ENCODE measurements at regions not wholly inside any gene's neighbourhood (a gene's known extent, or its start where the extent isn't known, plus 50 kb on each side); places are given as distances from the start of the nearest gene placed in this dataset.
A peak's percentile ranks its signal among the peaks of the same experiment; 100 is the strongest.
"Not testable (repeated sequence)": the region's sequence is repeated elsewhere in the genome, so short reads cannot be mapped to it uniquely, and the experiment has no call there.

DNA sequence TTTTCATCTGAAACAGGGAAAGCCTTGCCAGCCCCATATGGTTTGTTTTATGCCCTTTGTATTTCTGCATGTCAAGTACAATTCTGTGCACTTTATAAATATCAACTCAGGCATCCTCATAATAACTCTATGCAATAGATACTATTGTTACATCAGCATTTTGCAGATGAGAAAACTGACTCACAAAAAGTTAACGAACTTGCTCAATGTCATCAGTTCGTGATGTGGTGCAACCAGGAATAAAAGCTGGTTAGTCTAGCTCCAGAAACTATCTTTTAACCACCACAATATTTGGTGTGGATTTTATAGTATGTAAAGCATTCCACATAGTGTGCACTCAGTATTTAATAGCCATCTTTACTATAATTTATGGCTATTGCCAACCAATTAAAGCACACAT, 134.9 kb downstream of the MRPS30 start:
- DNase-seq (ENCODE audit: low spot score): peak; percentile 17

DNA sequence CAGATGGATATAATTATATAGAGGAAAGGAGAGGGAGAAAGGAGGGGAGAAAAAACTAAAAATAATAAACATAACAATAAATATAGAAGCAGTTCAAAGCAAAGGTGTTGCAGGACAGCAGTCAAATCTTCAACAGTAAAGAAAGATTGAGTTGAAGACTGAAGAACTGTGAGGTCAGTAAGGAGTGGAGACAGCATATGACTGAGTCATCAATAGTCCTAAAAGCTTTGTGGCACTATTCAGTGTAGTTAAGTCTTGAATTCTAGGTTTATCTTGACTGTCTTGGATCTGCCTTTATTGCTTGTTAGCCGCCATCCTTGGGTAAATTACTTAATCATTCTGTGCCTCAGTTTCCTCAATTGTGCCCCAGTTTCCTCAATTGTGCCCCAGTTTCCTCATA, 137.0 kb downstream of the MRPS30 start:
- DNase-seq (ENCODE audit: low spot score): no peak

DNA sequence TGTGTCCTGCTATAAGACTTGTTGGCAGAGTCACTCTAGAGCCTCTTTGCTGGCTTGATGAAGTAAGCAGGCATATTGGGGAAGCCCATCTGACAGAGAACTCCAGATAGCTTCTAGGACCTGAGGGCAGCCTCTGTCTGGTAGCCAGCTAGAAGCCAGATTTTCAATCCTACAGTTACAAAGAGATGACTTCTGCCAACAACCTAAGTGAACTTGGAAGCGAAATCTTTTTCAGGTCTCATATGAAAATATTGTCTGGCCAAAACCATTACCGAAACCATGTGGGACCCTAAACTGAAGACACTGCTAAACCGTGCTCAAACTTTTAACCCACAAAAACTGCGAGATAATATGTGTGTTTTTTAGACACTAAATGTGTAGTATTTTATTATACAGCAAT, 140.9 kb downstream of the MRPS30 start:
- DNase-seq (ENCODE audit: low spot score): no peak

DNA sequence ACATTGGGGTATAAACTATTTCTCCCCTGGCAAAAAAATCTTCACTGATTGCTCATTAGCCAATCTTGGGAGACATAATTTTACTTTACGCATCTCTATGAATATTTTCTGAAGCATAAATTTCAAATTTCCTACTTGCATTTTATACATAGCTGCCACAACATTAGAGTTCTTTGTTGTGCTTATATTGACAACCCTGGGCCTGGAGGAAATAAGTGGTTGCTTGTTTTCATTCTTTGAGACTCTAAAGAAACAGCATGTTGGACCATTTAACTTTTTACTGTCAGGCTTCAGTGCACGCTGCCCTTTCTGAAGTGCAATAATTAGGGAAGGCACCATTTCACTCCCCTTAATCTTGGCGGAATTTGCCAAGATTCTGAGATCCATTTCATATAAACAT, 142.6 kb downstream of the MRPS30 start:
- no peak for DNase-seq (ENCODE audit: low spot score)

DNA sequence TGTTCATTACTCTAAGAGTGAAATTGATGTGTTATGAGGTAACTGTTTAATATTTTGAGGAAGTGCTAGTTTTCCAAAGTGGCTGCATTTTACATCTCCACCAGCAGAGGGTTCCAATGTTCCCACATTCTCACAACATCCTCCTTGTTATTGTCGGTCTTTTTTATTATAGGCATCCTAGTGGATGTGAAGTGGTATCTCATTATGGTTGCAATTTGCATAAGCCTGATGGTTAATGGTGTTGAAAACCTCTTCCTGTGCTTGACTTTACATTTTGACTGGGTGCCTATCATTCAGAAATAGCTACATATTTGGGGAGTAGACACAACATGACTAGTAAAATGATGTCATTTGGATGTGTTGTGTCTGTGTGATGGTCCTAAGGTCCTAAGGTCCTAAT, 143.6 kb downstream of the MRPS30 start:
- peak; percentile 46 for DNase-seq (ENCODE audit: low spot score)

DNA sequence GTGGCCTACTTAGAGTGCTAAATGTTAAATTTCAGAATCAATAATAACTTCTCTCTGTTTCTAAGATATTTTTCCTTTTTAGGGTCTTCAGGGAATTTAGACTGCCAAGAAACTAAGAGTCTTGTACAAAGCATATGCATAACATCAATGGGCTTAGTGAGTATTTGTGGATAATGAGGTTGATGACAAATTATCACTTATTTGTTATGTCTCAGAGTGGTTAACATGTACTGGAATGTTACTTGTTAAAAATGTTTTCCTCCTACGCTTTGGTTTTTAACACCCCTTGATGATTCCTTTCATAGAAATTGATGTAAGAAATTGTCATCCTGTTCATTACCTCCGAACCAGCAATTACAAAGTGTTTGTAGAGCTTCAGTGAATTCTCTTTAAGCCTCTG, 144.3 kb downstream of the MRPS30 start:
- DNase-seq (ENCODE audit: low spot score): no peak

DNA sequence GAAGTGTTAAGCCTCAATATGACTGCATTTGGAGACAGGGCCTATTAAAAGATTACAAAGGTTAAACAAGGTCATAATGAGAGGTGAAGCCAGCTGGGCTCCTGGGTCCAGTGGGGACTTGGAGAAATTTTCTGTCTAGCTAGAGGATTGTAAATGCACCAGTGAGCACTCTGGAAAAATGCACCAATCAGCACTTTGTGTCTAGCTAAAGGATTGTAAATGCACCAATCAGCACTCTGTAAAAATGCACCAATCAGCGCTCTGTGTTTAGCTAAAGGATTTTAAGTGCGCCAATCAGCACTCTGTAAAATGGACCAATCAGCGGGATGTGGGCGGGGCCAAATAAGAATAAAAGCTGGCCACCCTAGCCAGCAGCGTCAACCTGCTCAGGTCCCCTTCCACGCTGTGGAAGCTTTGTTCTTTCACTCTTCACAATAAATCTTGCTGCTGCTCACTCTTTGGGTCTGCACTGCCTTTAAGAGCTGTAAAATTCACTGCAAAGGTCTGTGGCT, 150.3 kb downstream of the MRPS30 start:
- not testable (repeated sequence) for DNase-seq (ENCODE audit: low spot score)

DNA sequence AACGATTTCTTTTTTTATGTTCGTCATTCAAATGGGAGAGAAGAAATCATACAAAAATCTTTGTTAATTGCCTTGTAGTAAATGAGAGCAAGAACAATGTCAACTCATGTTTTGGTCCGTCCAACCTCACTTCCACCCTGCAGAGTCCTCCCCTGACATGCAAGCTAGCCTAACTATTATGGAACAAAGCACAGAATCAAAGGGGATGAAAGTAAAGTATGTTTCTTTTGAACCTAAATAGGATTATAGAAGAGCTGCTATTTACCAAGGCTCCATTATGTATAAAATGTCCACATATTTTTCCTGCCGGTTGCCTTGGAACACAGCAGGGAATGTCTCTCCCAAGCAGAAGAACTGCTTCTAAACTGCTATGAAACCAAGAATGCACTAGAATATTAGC, 161.1 kb downstream of the MRPS30 start:
- no peak for DNase-seq (ENCODE audit: low spot score)

DNA sequence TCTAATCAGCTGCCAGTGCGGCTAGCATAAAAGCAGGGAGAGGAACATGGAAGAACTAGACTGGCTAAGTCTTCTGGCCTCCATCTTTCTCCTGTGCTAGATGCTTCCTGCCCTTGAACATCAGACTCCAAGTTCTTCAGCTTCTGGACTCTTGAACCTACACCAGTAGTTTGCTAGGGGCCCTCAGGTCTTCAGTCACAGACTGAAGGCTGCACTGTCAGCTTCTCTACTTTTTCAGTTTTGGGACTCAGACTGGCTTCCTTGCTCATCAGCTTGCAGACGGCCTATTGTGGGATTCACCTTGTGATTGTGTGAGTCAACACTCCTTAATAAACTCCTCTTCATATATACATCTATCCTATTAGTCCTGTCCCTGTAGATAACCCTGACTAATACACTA, 162.2 kb downstream of the MRPS30 start:
- not testable (repeated sequence) for DNase-seq (ENCODE audit: low spot score)

DNA sequence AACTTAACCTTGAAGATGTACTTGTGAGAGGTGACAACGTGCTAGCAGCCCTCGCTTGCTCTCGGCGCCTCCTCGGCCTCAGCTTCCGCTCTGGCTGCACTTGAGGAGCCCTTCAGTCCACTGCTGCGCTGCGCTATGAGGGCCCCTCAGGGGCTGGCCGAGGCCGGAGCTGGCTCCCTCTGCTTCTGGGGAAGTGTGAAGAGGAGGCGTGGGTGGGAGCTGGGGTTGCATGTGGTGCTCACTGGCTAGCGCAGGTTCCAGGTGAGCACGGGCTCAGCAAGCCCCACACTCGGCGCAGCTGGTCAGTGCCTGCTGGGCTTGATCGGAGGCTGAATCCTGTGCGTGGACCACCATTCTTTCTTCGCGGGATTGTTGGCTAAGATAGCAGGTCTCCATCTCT, 166.1 kb downstream of the MRPS30 start:
- no peak for DNase-seq (ENCODE audit: low spot score)

DNA sequence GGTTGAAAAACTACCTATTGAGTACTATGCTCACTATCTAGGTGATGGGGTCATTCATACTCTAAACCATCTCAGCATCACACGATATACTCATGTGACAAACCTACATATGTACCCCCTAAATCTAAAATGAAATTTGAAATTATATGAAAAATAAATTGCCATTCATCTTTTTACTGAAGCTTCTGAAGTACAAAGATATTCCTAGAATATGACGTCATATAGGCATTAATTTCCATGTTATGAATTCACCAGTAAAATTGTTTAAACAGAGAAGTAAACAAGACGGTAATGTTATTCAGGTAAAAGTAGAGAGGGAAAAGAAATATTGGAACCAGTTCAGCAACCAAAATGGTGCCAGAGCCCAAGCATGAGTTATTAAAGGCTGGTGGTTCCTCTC, 173.0 kb downstream of the MRPS30 start:
- DNase-seq (ENCODE audit: low spot score): no peak

DNA sequence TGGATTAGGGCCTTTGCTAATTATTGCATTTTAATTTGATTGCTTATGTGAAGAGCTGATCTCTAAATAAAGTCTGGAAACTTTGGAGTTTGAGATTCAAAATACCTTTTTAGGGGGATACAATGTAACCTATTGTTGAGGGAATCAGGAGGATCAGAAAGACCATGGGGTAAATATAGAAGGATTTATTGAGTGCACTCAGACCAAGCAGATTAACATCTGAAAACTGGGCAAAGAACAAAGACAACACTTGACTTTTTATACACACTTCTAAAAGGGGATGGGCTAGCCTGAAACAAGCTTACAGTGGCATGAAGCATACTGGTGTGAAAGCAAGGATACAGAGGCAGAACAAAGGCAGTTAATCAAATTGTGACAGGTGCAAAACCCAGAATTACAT, 174.3 kb downstream of the MRPS30 start:
- no peak for DNase-seq (ENCODE audit: low spot score)

DNA sequence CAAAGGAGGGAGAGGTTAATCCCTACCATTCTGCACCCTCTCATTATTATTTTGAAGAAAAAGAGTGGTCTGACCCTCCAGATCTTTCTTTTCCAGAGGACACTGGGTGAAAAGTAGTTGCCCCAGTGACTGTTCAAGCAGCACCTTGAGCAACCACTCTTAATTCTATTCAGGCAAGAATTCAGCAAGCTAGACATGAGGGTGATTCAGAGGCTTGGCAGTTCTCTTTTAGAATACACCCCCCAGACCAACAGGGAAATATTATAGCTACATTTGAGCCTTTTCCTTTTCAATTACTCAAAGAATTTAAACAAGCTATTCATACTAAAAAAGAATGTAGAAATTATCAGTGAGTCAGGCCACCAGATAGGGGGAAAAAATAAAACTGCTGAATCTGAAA, 178.3 kb downstream of the MRPS30 start:
- no peak for DNase-seq (ENCODE audit: low spot score)

DNA sequence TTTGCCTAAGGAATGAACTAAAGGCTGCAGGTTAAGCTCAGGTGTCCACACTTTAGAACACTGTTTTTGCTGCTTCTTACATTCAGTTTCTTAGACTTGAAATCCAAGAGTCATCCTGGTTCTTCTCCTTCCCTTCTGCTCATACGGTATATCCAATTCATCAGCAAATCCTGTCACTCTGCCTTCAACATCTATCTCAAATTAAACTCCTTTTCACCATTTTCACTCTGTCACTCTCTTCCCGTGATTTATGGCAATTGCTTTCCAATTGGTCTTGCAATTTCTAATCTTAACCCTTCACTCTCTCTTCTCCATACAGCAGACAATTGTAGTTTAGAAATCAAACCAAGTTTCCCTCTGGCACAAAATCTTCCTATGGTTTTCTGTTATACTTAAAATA, 182.9 kb downstream of the MRPS30 start:
- DNase-seq (ENCODE audit: low spot score): no peak

DNA sequence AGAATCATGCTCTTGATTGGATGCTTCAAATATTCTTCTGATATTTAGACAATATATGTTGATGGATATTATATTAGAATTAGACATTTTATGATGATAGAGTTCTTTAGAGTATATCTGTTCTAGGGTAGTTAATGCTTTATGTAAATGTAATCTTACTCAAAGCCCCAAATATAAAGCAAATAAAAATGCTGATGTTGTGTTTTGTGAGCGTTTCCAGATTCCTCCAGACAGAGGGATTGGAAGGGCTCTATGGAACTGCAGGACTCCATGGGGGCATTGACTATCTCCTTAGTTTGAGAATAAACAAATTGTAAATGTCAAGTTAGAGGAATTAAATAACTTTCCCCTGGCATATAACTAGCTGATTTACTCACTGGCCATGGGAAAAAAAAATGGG, 184.5 kb downstream of the MRPS30 start:
- no peak for DNase-seq (ENCODE audit: low spot score)

DNA sequence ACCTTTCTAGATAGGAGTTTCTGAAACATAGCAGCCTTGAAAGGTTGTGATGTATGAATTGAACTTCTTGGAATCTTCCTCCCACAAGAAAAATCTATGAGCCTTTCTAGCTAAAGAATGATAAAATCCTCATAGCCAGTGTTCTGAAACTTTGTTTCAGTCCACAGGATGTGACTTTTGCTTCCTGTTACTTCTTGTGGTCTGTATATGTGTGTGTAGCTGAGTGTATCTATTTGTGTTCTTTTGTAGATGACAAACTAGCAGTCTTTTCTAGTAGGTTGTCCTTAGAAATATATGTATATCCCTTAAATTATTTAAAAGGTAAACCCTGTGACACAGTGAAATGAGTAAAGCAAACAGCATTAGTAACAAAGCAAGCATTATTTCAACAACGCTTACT, 188.8 kb downstream of the MRPS30 start:
- DNase-seq (ENCODE audit: low spot score): no peak

DNA sequence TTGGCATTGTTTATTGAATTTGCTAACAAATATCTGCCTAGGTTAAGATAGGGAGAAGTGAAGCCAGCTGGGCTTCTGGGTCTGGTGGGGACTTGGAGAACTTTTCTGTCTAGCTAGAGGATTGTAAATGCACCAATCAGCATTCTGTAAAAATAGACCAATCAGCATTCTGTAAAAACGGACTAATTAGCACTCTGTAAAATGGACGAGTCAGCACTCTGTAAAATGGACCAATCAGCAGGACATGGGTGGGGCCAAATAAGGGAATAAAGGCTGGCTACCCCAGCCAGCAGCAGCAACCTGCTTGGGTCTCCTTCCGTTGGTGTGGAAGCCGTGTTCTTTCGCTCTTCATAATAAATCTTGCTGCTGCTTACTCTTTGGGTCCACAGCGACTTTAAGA, 198.4 kb downstream of the MRPS30 start:
- DNase-seq (ENCODE audit: low spot score): not testable (repeated sequence)

DNA sequence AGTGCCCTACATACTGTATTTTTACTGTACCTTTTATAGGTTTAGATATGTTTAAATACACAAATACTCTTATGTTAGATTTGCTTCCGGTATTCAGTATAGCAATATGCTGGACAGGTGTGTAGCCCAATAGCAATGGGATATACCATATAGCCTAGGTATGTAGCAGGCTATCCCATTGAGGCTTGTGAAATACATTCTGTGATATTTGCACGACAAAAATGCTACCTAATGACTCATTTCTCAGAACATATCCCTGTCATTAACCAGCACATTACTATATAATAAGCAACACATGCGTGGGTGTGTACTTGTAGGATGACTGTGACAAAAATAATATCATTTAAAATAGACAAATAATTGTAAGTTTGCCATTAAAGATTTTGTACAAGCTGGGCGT, 208.8 kb downstream of the MRPS30 start:
- DNase-seq (ENCODE audit: low spot score): no peak

DNA sequence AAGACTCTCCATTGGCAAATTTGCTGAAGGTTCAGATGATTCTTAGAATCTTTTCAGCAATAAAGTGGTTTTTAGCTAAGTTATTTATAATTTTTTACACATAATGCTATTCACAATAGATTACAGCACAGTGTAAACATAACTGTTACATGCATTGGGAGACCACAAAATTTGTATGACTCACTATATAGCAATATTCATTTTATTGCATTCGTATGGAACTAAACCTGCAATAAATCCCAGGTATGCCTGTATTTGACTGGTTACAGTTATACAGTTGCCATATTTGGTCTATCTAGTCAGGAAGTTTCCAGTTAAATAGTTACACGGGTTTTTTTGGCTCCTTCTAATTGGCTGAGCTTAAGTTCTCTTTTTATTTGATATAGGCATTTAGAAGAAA, 220.8 kb downstream of the MRPS30 start:
- DNase-seq (ENCODE audit: low spot score): no peak

DNA sequence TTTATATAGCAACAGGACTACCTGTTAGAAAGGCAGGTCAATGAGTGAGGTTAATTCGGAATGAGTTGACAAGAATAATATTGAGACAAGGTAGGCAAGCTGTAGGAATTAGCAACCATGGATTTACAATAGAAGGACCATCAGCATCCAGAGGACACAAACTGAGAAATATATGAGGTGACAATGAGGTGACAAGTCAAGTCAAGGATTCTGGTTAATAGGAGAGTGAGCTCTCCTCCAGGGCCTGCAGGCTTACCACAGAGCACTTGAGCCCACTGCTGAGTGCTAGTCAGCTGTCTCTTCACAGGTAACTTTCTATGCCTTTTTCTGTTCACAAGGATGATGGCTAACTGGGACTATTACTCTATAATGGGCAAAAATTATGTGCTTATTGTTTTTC, 227.2 kb downstream of the MRPS30 start:
- DNase-seq (ENCODE audit: low spot score): no peak

DNA sequence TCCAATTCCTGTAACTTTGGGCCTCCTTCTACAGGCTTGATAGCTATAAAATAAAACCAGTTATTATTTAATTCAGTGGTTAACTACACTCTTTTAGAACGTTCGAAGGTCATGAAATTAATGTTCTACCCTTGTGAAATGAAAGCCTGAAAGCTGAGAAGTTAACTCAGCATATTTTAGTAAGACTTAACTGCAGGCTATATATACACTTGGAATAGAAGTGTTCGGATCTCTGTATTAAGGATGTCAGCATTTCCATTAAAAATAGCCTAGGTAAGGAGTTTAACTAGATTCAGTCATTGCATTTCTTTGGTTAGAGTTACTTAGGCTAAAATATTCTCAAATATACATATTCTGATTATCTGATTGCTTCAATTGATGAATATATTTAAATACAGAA, 229.2 kb downstream of the MRPS30 start:
- no peak for DNase-seq (ENCODE audit: low spot score)

DNA sequence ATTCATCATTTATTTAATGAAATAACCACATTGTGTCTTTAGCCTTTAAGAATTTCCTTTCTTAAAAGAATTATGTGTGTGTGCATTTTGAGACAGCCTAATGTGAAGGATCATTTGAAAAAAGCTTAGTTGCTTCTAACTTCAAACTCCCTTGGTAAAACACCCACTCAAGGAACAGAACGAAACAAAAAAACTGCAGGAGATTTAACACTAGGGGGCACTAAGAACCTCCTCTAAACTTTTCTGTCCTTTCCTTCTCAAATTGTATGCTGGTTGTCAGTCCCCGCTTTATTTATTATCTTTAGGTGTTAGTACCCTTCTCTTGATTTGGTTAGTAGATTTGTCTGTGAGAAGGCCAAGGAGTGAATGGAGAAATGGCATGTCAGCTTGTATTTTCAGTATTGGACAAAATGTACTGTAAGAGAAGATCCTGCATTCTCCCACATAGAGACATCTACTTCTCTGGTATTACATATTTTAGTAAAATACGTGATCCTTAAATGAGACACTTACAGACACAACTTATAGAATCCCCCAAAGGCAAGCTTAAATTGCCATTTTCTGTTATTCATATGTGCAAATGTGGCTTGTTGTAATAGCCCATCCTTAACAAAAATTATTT, 229.7 kb downstream of the MRPS30 start:
- DNase-seq (ENCODE audit: low spot score): peak; percentile 37

DNA sequence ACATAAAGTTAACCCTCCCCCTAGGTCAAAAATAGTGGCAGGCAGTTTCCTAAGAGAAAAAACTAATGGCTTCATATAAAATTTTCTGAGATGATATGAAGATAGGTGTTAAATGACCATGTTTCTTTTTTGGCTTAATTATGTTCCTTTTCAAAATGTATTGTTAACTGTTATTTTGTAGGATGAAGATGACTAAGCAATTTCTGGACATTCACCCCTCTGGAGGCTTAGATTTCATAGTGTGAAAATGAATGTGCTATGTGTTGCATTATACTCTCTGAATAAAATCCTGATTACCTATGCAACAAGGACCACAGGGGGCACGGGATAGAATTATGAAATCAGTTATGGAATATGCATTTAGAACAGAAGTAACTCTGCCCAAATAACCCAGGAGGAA, 233.5 kb downstream of the MRPS30 start:
- DNase-seq (ENCODE audit: low spot score): no peak

DNA sequence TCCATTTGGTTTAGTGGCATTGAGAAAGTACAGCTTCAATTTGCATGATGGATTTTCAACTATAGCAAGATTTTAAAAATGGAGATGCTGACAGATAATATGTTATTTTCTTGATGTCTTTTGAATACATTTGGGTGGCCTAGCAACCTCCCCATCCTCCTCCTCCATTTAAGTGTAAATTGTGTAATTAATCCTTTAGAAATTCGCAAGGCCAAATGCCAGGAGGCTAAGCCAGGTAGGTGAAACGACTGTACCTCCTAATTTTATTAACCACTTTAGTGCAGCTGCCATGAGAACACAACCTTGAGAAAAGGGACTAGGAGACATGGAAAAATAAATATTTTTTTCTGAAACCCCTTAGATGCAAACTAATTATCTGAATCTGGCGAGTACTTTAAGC, 248.8 kb downstream of the MRPS30 start:
- DNase-seq (ENCODE audit: low spot score): no peak

DNA sequence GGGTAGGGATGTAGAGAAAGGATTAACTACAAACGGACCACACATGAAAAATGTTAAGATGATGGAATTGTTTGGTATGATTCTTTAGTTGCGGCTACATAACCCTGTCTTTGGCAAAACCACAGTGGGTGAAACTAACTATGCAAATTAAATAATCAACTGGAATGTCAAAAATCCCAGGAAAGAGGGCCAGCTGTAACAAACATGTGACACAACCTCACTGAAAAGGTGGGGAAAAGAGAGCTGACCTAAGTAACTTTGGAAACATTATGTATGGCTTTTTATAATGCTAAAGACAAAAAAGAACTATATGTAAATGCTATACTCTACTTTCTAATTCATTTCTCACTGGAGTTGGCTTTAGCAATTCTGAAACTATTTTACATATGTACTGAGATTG, 252.0 kb downstream of the MRPS30 start:
- DNase-seq (ENCODE audit: low spot score): no peak
